SU-DHL-6 (cell line): ENCODE measurements at regions not wholly inside any gene's neighbourhood (a gene's known extent, or its start where the extent isn't known, plus 50 kb on each side); places are given as distances from the start of the nearest gene placed in this dataset.

Experiments
- EZH2phosphoT487 ChIP-seq: fragments of 200-600 bp; sonication (generic), shearing (Covaris generic); conservative IDR thresholded peaks from 2 replicates; pipeline ENCODE4 v1.6.1; 2018; ENCODE audit warnings: mild to moderate bottlenecking, antibody characterized with exemption, low read length, moderate library complexity, mixed read lengths
- TF ChIP-seq, protein P1 (sequence below): fragments of 200-600 bp; sonication (generic); IDR thresholded peaks from one replicate; pipeline ENCODE4 v1.5.1; 2017; ENCODE audit warnings: antibody characterized with exemption, mild to moderate bottlenecking, low read length, moderate library complexity; ENCODE audit not compliant: insufficient read depth, poor library complexity, severe bottlenecking

DNA sequence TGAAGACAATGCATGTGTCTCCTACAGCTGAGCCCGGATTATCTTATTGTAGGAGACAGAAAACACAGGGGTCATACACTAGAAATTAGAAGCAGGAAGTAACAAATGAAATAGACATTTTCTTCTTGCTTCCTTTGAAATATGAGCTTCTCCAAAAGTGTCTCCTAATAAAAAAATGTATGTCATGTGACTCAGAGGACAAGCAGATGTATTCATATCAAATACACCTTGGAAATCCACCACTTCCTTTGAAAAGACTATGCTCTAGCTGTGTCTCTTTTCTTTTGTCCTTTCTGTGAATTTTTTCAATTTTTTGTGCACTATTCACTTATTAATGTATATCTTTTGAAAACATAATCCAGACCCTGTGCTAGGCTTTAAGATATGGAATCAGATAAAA, 1906.2 kb downstream of the C4orf33 start:
- TF ChIP-seq, protein P1, sequence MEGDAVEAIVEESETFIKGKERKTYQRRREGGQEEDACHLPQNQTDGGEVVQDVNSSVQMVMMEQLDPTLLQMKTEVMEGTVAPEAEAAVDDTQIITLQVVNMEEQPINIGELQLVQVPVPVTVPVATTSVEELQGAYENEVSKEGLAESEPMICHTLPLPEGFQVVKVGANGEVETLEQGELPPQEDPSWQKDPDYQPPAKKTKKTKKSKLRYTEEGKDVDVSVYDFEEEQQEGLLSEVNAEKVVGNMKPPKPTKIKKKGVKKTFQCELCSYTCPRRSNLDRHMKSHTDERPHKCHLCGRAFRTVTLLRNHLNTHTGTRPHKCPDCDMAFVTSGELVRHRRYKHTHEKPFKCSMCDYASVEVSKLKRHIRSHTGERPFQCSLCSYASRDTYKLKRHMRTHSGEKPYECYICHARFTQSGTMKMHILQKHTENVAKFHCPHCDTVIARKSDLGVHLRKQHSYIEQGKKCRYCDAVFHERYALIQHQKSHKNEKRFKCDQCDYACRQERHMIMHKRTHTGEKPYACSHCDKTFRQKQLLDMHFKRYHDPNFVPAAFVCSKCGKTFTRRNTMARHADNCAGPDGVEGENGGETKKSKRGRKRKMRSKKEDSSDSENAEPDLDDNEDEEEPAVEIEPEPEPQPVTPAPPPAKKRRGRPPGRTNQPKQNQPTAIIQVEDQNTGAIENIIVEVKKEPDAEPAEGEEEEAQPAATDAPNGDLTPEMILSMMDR, result no peak
- no peak for TF ChIP-seq EZH2phosphoT487
